Liver (tissue), 3 donors: ENCODE measurements at regions not wholly inside any gene's neighbourhood (a gene's known extent, or its start where the extent isn't known, plus 50 kb on each side); places are given as distances from the start of the nearest gene placed in this dataset.

Experiments used
- EGR1 ChIP-seq, 2 donors: IDR thresholded peaks; 2 replicates each; pipeline ENCODE4 v1.6.1; 2016 to 2018; ENCODE audit warnings: antibody characterized with exemption in 2 of 2, low read depth in 2 of 2
- FOXA1 ChIP-seq: IDR thresholded peaks from 2 replicates; pipeline ENCODE4 v1.6.1; 2016; ENCODE audit warnings: antibody characterized with exemption
- GABPA ChIP-seq, 2 donors: IDR thresholded peaks in 1 of 2; conservative IDR thresholded peaks in 1 of 2; 2 replicates each; pipeline ENCODE4 v1.6.1; 2016; ENCODE audit warnings: antibody characterized with exemption in 2 of 2, mild to moderate bottlenecking in 1 of 2, moderate library complexity in 1 of 2
- HNF4G ChIP-seq: IDR thresholded peaks from 2 replicates; pipeline ENCODE4 v1.6.1; 2016; ENCODE audit warnings: antibody characterized with exemption
- JUND ChIP-seq, 2 donors: IDR thresholded peaks; 2 replicates each; pipeline ENCODE4 v1.6.1; 2016; ENCODE audit warnings: antibody characterized with exemption in 2 of 2
- RAD21 ChIP-seq, 2 donors: IDR thresholded peaks; 2 replicates each; pipeline ENCODE4 v1.6.1; 2016; ENCODE audit warnings: antibody characterized with exemption in 2 of 2, mild to moderate bottlenecking in 2 of 2
- RXRA ChIP-seq, 2 donors: IDR thresholded peaks; 2 replicates each; pipeline ENCODE4 v1.6.1; 2017 to 2018; ENCODE audit warnings: antibody characterized with exemption in 2 of 2, mild to moderate bottlenecking in 1 of 2
- SP1 ChIP-seq: IDR thresholded peaks from 2 replicates; pipeline ENCODE4 v1.6.1; 2018; ENCODE audit warnings: antibody characterized with exemption, mild to moderate bottlenecking
- TAF1 ChIP-seq: conservative IDR thresholded peaks from 2 replicates; pipeline ENCODE4 v1.6.1; 2016; ENCODE audit warnings: antibody characterized with exemption, mild to moderate bottlenecking
- YY1 ChIP-seq: IDR thresholded peaks from 2 replicates; pipeline ENCODE4 v1.6.1; 2016; ENCODE audit warnings: antibody characterized with exemption, mild to moderate bottlenecking
- TF ChIP-seq, protein P1 (sequence below): fragments of 150-350 bp; IDR thresholded peaks from 2 replicates; pipeline ENCODE4 v1.5.1; 2017; ENCODE audit warnings: improper control_type of control experiment, low read depth, low read length; ENCODE audit not compliant: missing input control
- TF ChIP-seq, protein P2 (sequence below): IDR thresholded peaks from 2 replicates; pipeline ENCODE4 v1.6.1; 2016; ENCODE audit warnings: antibody characterized with exemption, mild to moderate bottlenecking
- TF ChIP-seq, protein P3 (sequence below): IDR thresholded peaks from 2 replicates; pipeline ENCODE4 v1.6.1; 2016; ENCODE audit warnings: antibody characterized with exemption
- TF ChIP-seq, protein P4 (sequence below): IDR thresholded peaks from 2 replicates; pipeline ENCODE4 v1.6.1; 2016; ENCODE audit warnings: antibody characterized with exemption
- donor health status: healthy.
- donor health status: healthy.

DNA sequence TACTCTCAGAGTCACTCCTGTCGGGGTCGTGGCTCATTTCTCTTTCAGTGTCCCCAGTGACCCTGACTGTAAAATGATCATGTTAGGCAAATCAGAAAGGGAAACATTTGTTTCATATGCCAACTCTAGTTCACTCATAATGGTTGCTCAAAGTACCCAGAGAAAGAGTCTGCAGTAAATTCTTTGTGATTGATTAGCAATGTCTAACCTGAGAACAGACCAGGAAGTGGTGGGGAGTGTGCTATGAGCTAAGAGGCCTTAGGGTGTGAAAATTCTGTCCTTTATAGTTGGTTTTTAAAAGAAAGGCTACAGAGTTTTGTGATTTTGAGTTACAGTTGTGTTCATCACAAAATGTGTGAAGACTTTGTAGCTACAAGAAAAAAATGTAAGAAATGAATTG is 108.9 kb downstream of the EDEM1 start:
- TF ChIP-seq GABPA (IDR thresholded peaks at IDR 0.05 in 1 of 2, conservative IDR thresholded peaks at IDR 0.05 in 1 of 2) (no peak), TAF1 (no peak), EGR1 (IDR thresholded peaks at IDR 0.05; ENCODE audit: low read depth in 2 of 2) (no peak), RXRA (IDR thresholded peaks at IDR 0.05) (no peak), SP1 (no peak), RAD21 (IDR thresholded peaks at IDR 0.05) (no peak), JUND (IDR thresholded peaks at IDR 0.05) (no peak), YY1 (no peak), HNF4G (no peak), FOXA1 (no peak)
- TF ChIP-seq, protein P1, sequence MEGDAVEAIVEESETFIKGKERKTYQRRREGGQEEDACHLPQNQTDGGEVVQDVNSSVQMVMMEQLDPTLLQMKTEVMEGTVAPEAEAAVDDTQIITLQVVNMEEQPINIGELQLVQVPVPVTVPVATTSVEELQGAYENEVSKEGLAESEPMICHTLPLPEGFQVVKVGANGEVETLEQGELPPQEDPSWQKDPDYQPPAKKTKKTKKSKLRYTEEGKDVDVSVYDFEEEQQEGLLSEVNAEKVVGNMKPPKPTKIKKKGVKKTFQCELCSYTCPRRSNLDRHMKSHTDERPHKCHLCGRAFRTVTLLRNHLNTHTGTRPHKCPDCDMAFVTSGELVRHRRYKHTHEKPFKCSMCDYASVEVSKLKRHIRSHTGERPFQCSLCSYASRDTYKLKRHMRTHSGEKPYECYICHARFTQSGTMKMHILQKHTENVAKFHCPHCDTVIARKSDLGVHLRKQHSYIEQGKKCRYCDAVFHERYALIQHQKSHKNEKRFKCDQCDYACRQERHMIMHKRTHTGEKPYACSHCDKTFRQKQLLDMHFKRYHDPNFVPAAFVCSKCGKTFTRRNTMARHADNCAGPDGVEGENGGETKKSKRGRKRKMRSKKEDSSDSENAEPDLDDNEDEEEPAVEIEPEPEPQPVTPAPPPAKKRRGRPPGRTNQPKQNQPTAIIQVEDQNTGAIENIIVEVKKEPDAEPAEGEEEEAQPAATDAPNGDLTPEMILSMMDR = no peak
- TF ChIP-seq, protein P2, sequence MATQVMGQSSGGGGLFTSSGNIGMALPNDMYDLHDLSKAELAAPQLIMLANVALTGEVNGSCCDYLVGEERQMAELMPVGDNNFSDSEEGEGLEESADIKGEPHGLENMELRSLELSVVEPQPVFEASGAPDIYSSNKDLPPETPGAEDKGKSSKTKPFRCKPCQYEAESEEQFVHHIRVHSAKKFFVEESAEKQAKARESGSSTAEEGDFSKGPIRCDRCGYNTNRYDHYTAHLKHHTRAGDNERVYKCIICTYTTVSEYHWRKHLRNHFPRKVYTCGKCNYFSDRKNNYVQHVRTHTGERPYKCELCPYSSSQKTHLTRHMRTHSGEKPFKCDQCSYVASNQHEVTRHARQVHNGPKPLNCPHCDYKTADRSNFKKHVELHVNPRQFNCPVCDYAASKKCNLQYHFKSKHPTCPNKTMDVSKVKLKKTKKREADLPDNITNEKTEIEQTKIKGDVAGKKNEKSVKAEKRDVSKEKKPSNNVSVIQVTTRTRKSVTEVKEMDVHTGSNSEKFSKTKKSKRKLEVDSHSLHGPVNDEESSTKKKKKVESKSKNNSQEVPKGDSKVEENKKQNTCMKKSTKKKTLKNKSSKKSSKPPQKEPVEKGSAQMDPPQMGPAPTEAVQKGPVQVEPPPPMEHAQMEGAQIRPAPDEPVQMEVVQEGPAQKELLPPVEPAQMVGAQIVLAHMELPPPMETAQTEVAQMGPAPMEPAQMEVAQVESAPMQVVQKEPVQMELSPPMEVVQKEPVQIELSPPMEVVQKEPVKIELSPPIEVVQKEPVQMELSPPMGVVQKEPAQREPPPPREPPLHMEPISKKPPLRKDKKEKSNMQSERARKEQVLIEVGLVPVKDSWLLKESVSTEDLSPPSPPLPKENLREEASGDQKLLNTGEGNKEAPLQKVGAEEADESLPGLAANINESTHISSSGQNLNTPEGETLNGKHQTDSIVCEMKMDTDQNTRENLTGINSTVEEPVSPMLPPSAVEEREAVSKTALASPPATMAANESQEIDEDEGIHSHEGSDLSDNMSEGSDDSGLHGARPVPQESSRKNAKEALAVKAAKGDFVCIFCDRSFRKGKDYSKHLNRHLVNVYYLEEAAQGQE = no peak
- TF ChIP-seq, protein P3, sequence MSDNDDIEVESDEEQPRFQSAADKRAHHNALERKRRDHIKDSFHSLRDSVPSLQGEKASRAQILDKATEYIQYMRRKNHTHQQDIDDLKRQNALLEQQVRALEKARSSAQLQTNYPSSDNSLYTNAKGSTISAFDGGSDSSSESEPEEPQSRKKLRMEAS = no peak
- TF ChIP-seq, protein P4, sequence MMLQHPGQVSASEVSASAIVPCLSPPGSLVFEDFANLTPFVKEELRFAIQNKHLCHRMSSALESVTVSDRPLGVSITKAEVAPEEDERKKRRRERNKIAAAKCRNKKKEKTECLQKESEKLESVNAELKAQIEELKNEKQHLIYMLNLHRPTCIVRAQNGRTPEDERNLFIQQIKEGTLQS = no peak
